IMR-90 (cell line): ENCODE measurements at regions not wholly inside any gene's neighbourhood (a gene's known extent, or its start where the extent isn't known, plus 50 kb on each side); places are given as distances from the start of the nearest gene placed in this dataset.

Source experiments
- ATAC-seq: fragments of 200-7000 bp; cut with Tn5 transposase; 2 replicates; pipeline ENCODE4 v1.9.1; 2020; ENCODE audit warnings: low read depth, mild to moderate bottlenecking, moderate library complexity
- BruUV-seq: library from RNA; stranded (reverse); fragments of 400-500 nt; replicated peaks from 2 replicates; lab custom pipeline; 2021; lab: Mats Ljungman, UMichigan
- CTCF ChIA-PET: fragments of 300-600 bp; formaldehyde crosslinking; extraction: SDS; loops from one replicate; lab custom pipeline; 2021; ENCODE audit warnings: antibody characterized with exemption; lab: Yijun Ruan, JAX
- POLR2A ChIA-PET: fragments of 300-600 bp; sonication (Branson Sonifier 250); formaldehyde crosslinking; loops from one replicate; lab custom pipeline; 2022; ENCODE audit warnings: antibody characterized with exemption; ENCODE audit not compliant: unreplicated experiment; lab: Charles Lee
- DNase-seq: peaks from one replicate; pipeline ENCODE4 v3.0.0; 2013
- H2AFZ ChIP-seq: replicated peaks from 2 replicates; pipeline ENCODE3; 2013; ENCODE audit warnings: low read length, mild to moderate bottlenecking; ENCODE audit not compliant: poor library complexity
- H2AK5ac ChIP-seq: 2 replicates; pipeline ENCODE4 v1.6.1; 2013; ENCODE audit warnings: low read depth, low read length, inconsistent platforms
- H2AK9ac ChIP-seq: replicated peaks from 2 replicates; pipeline ENCODE3; 2013; ENCODE audit warnings: mild to moderate bottlenecking, low read depth, low read length, moderate library complexity; ENCODE audit not compliant: poor library complexity
- H2BK120ac ChIP-seq: 2 replicates; pipeline ENCODE4 v1.6.1; 2013; ENCODE audit warnings: low read depth, low read length, inconsistent platforms
- H2BK15ac ChIP-seq: 3 replicates; pipeline ENCODE4 v1.6.1; 2013; ENCODE audit warnings: low read depth, low read length, inconsistent platforms
- H2BK20ac ChIP-seq: 2 replicates; pipeline ENCODE4 v1.6.1; 2013; ENCODE audit warnings: low read depth, mild to moderate bottlenecking, inconsistent platforms, low read length, moderate library complexity
- H2BK5ac ChIP-seq: 2 replicates; pipeline ENCODE4 v1.6.1; 2013; ENCODE audit warnings: mild to moderate bottlenecking, low read depth, low read length, inconsistent platforms; ENCODE audit not compliant: poor library complexity, severe bottlenecking
- H3K14ac ChIP-seq: replicated peaks from 2 replicates; pipeline ENCODE4 v1.6.1; 2013; ENCODE audit warnings: low read depth, low read length, inconsistent platforms
- H3K18ac ChIP-seq: 2 replicates; pipeline ENCODE4 v1.6.1; 2013; ENCODE audit warnings: low read depth, low read length, control low read depth
- H3K23ac ChIP-seq: 2 replicates; pipeline ENCODE4 v1.6.1; 2013; ENCODE audit warnings: low read depth, low read length, inconsistent platforms
- H3K27ac ChIP-seq: 2 replicates; pipeline ENCODE4 v1.5.1; 2013; ENCODE audit warnings: mild to moderate bottlenecking, control low read depth, low read length; ENCODE audit not compliant: insufficient read depth
- H3K27me3 ChIP-seq: 2 replicates; pipeline ENCODE4 v1.6.1; 2013; ENCODE audit warnings: low read length; ENCODE audit not compliant: control insufficient read depth, insufficient read depth
- H3K36me3 ChIP-seq: 2 replicates; pipeline ENCODE4 v1.6.1; 2013; ENCODE audit warnings: low read length, mixed read lengths; ENCODE audit not compliant: control insufficient read depth, insufficient read depth
- H3K4ac ChIP-seq: 2 replicates; pipeline ENCODE4 v1.6.1; 2013; ENCODE audit warnings: low read depth, low read length, inconsistent platforms
- H3K4me1 ChIP-seq: 2 replicates; pipeline ENCODE4 v1.6.1; 2013; ENCODE audit warnings: low read length, mixed read lengths; ENCODE audit not compliant: control insufficient read depth, insufficient read depth
- H3K4me2 ChIP-seq: 2 replicates; pipeline ENCODE4 v1.6.1; 2013; ENCODE audit warnings: low read depth, mild to moderate bottlenecking, control low read depth, low read length, moderate library complexity
- H3K4me3 ChIP-seq: 2 replicates; pipeline ENCODE4 v1.5.1; 2013; ENCODE audit warnings: low read depth, mild to moderate bottlenecking, control low read depth, low read length, moderate library complexity; ENCODE audit not compliant: insufficient read depth
- H3K56ac ChIP-seq: 2 replicates; pipeline ENCODE4 v1.6.1; 2013; ENCODE audit warnings: low read length, inconsistent platforms; ENCODE audit not compliant: insufficient read depth; ENCODE audit errors: extremely low read depth
- H3K79me1 ChIP-seq, 2 experiments: 2 replicates each; pipeline ENCODE4 v1.6.1; 2013; ENCODE audit warnings: low read length in 2 of 2, inconsistent platforms in 1 of 2, low read depth in 1 of 2
- H3K9ac ChIP-seq: 2 replicates; pipeline ENCODE4 v1.6.1; 2013; ENCODE audit warnings: low read depth, low read length, control low read depth
- H3K9me1 ChIP-seq: 2 replicates; pipeline ENCODE4 v1.6.1; 2013; ENCODE audit warnings: low read length, inconsistent platforms; ENCODE audit not compliant: insufficient read depth
- H3K9me3 ChIP-seq: 2 replicates; pipeline ENCODE4 v1.6.1; 2013; ENCODE audit warnings: low read length; ENCODE audit not compliant: control insufficient read depth, insufficient read depth
- H4K20me1 ChIP-seq: 2 replicates; pipeline ENCODE4 v1.6.1; 2013; ENCODE audit warnings: low read length, inconsistent platforms; ENCODE audit not compliant: insufficient read depth
- H4K5ac ChIP-seq: 2 replicates; pipeline ENCODE4 v1.6.1; 2013; ENCODE audit warnings: mild to moderate bottlenecking, low read depth, low read length, control low read depth
- H4K8ac ChIP-seq, 2 experiments: 2 replicates each; pipeline ENCODE4 v1.6.1; 2013; ENCODE audit warnings: low read depth in 2 of 2, low read length in 2 of 2, control low read depth in 1 of 2, inconsistent platforms in 1 of 2
- H4K91ac ChIP-seq: 2 replicates; pipeline ENCODE4 v1.6.1; 2013; ENCODE audit warnings: low read depth, low read length, inconsistent platforms; ENCODE audit not compliant: insufficient read depth
- BHLHE40 ChIP-seq: fragments of 150-350 bp; IDR thresholded peaks from 2 replicates; pipeline ENCODE4 v1.6.1; 2016; ENCODE audit warnings: mild to moderate bottlenecking, low read depth, low read length
- CHD1 ChIP-seq: IDR thresholded peaks from 2 replicates; pipeline ENCODE4 v1.6.1; 2012; ENCODE audit warnings: low read depth, low read length, improper control_type of control experiment
- CTCF ChIP-seq: conservative IDR thresholded peaks from 2 replicates; pipeline ENCODE4 v1.5.1; 2012; ENCODE audit warnings: mild to moderate bottlenecking, low read depth, low read length, improper control_type of control experiment
- ELK1 ChIP-seq: fragments of 150-350 bp; IDR thresholded peaks from 2 replicates; pipeline ENCODE4 v1.6.1; 2016; ENCODE audit warnings: low read depth, mild to moderate bottlenecking, low read length, moderate library complexity, borderline replicate concordance
- MAFK ChIP-seq: IDR thresholded peaks from 2 replicates; pipeline ENCODE4 v1.6.1; 2012; ENCODE audit warnings: low read depth, low read length, improper control_type of control experiment
- MXI1 ChIP-seq: IDR thresholded peaks from 2 replicates; pipeline ENCODE4 v1.6.1; 2012; ENCODE audit warnings: low read depth, mild to moderate bottlenecking, low read length, moderate library complexity, borderline replicate concordance
- POLR2A ChIP-seq: IDR thresholded peaks from 2 replicates; pipeline ENCODE4 v1.6.1; 2012; ENCODE audit warnings: mild to moderate bottlenecking, low read depth, low read length
- RCOR1 ChIP-seq: IDR thresholded peaks from 2 replicates; pipeline ENCODE4 v1.6.1; 2012; ENCODE audit warnings: mild to moderate bottlenecking, low read length, improper control_type of control experiment; ENCODE audit not compliant: insufficient replicate concordance
- RFX5 ChIP-seq: IDR thresholded peaks from 2 replicates; pipeline ENCODE4 v1.8.0; 2012; ENCODE audit warnings: low read depth, mild to moderate bottlenecking, low read length, moderate library complexity
- WGBS, 2 experiments: methylation state at CpG; one replicate each; pipeline versions ENCODE4 v1.1.5 to v1.1.7; 2013; ENCODE audit warnings: missing lambda C conversion rate in 2 of 2; ENCODE audit not compliant: insufficient read length in 1 of 2; ENCODE audit errors: extremely low coverage in 2 of 2; 5-methylcytosine and 5-hydroxymethylcytosine counted together
- dilution Hi-C: fragments of 300-500 bp; cut with HindIII; formaldehyde crosslinking; loops from one replicate; pipeline ENCODE4 v1.14.3; 2018; ENCODE audit warnings: low sequenced_read_pairs; ENCODE audit not compliant: unreplicated experiment
- in situ Hi-C: fragments of 300-500 bp; cut with MboI; formaldehyde crosslinking; loops from 3 replicates; pipeline ENCODE4 v1.14.3; 2019; ENCODE audit warnings: low sequenced_read_pairs, inconsistent platforms, mixed read lengths
- intact Hi-C: fragments of 100-400 bp; cut with micrococcal nuclease; formaldehyde crosslinking; loops from 2 replicates; pipeline ENCODE4 v1.10.0; 2022

DNA sequence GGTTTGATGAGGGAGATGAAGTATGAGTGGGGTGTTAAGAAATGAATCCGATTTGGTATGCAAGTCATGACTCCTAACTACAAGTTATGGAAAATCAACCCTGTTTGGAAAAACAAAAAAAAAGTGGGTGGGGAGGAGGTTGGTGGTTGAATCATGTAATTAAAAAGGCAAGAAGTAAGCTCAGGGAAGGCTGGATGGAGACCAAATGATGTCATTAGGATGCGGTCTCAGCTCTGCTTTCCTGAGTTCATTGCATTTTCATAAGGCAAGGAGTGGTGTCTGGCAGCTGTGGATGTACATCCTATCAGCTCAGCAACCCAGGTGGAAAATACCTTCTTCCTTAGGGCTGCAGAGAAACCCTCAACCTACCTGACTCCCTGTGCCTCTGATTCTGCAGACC lies 60.4 kb upstream of the AKAP12 start:
- Histone ChIP-seq H2BK20ac (no peak overlapping the region), H3K56ac (no peak overlapping the region), H3K27me3 (peaks cover 7% of the 10 kb centered on the region), H3K23ac (no peak overlapping the region), H4K8ac (no peak overlapping the region), H3K4ac (no peak overlapping the region), H3K9me3 (peaks cover 3% of the 10 kb centered on the region), H3K14ac (no peak overlapping the region), H2AFZ (no peak overlapping the region), H2BK120ac (no peak overlapping the region), H3K4me1 (peaks cover 2% of the 10 kb centered on the region; the same call in 1 of the 2 replicates), H3K18ac (no peak overlapping the region), H4K91ac (no peak overlapping the region), H2BK5ac (no peak overlapping the region), H3K9ac (no peak overlapping the region), H3K27ac (no peak overlapping the region), H3K9me1 (peaks cover 5% of the 10 kb centered on the region; the same call in 1 of the 2 replicates), H2BK15ac (no peak overlapping the region), H3K79me1 (no peaks in the 10 kb centered on the region), H3K4me2 (no peak overlapping the region), H3K4me3 (no peak overlapping the region), H4K5ac (no peak overlapping the region), H2AK5ac (no peak overlapping the region), H4K20me1 (no peaks in the 10 kb centered on the region), H2AK9ac (no peak overlapping the region), H3K36me3 (no peaks in the 10 kb centered on the region; the same call in 1 of the 2 replicates)
- ChIA-PET CTCF (no interaction called here), POLR2A (interaction anchor here (0.6 kb wide), 1 partner anchor 165 kb away, joined by 3 read pairs; no protein-coding TSS in a partner anchor)
- ATAC-seq (peak; percentile 62), DNase-seq (peak; percentile 80)
- WGBS, 2 experiments, result 40% methylated on average over 1 of the region's 2 CpGs; no CpG with 5 or more reads in 1 of the 2 experiments
- dilution Hi-C loops (no loop called here), in situ Hi-C loops (no loop called here), intact Hi-C loops (no loop called here)
- TF ChIP-seq MAFK (no peak), ELK1 (no peak), RFX5 (no peak), POLR2A (no peak), MXI1 (no peak), RCOR1 (no peak), BHLHE40 (no peak), CTCF (no peak), CHD1 (no peak)
- no TSS peak for BruUV-seq
